ENCODE measurements at regions not wholly inside any gene's neighbourhood (a gene's known extent, or its start where the extent isn't known, plus 50 kb on each side); places are given as distances from the start of the nearest gene placed in this dataset.

DNA sequence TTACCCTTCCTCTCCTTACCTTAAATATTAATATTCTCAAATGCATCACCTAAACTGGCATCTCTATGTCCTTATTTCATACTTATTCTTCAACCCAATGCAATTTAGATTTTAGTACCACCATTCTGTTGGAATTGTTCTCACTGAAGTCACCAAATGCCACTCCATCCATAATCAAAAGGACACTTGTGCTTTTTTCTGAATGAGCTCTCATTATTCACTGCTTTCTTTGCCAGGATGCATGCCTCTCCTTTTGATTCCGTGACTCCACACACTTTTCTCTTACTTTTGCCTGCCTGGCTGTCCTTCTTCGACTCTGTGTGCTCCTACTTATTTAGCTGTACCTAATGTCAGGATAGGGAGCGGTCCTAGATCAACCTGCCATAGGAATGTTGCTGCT, 633.1 kb upstream of the BOD1L1 start:
- H3K27ac ChIP-seq = no peak overlapping the region
- DNase-seq (ENCODE audit: low read depth, low spot score) = no peak

DNA sequence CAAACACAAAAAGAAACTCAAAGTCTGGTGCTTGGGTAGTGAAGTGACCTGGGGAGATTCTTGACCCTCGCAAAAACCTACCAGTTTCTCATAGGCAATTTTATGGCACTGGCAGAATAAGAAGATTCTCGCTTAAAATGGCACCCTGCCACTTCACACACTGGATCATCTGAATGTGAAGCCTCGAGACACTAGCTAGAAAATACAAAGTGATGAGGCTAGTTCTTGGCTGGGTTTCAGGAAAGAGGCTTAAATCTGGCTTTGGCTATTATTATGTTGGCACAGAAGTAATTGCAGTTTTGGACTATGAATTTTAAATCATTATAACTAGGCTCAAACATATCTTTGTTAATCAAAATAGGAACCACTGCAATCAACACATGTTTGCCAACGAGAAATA, 634.7 kb upstream of the BOD1L1 start:
- no peak overlapping the region for H3K27ac ChIP-seq
- no peak for DNase-seq (ENCODE audit: low read depth, low spot score)

DNA sequence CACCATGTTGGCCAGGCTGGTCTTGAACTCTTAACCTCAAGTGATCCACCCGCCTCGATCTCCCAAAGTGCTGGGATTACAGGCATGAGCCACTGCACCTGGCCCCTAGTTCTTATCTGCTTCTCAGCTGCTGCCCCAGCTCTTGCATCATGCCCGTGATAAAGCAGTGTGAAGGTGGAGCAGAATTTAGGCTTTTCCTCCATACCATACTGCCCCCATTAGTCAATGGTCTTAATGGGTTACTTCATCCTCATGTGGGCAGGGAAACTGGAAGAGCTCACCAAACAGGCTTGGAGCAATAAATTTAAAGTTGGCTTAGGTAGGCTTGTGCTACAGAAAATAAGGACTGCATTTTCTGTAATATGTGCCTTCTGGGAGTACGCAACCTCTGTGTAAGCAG, 636.9 kb upstream of the BOD1L1 start:
- H3K27ac ChIP-seq = no peak overlapping the region
- DNase-seq (ENCODE audit: low read depth, low spot score) = no peak

DNA sequence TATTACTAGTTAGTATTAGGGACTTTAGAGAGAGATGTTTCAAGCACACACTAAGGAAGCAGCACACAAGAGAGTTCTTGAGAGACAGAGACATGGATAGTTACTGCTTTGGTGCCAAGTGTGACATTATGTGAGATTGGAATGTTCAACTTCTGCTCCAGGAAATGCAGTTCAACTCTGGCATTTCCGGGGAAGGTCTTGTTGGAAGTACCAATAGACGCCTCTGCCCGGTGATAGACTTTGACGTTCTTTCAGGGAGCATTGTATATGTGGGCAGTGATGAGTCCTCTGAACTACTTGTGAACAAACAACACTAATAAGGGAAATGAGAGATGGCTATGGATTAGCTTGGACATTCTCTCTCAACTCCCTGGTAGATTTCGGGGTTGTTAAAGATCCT, 638.1 kb upstream of the BOD1L1 start:
- no peak for DNase-seq (ENCODE audit: low read depth, low spot score)
- no peak overlapping the region for H3K27ac ChIP-seq

DNA sequence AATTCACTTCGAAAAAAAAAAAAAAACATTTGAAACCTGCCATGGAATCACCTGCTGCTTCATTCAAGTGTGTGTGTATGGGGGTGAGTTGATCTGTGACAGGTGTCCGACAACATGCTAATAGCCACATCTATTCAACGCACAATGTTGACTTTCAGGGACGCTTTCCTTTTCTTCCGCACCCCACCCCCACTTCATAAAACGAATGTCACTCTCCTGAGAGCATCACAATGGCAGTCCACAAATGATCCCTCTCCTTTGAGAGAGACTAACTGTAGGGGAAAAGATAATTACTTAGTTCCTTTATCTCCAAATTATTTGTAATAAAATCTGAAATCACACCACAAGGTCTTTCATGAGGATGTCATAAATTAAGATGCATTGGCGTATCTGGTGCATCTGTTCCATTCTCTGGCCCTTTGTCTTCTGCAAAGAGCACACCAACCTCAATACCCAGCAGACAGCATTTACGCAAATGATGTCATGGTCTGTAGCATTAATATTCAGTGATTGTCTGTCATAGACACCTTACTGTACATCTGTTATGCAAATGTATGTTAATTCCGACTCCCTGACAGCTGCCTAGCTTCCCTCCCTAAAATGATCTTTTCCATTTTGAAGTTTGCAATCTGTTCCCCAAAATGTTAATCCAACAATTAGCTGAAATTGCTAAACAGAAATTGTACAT, 640.0 kb upstream of the BOD1L1 start:
- H3K27ac ChIP-seq = no peak overlapping the region
- DNase-seq (ENCODE audit: low read depth, low spot score) = no peak

DNA sequence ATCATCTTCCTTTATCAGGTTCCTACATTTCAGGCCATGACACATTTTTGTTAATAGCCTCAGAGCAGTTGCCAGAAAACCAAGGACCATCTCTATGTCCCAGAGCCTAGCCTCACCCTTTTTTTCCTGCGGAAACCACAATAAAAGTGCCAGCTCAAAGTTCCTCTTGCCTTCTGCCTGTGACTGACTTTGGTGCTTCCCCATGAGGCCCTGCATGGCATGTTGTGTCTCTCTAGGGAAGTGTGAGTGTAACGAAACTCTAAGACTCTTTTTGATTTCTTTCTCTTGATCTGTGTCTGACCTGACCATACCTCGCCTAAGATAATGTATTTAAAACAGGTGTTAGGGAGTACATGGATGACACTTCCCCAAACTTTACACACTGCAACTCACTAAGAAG, 642.3 kb upstream of the BOD1L1 start:
- no peak for DNase-seq (ENCODE audit: low read depth, low spot score)
- H3K27ac ChIP-seq = no peak overlapping the region

DNA sequence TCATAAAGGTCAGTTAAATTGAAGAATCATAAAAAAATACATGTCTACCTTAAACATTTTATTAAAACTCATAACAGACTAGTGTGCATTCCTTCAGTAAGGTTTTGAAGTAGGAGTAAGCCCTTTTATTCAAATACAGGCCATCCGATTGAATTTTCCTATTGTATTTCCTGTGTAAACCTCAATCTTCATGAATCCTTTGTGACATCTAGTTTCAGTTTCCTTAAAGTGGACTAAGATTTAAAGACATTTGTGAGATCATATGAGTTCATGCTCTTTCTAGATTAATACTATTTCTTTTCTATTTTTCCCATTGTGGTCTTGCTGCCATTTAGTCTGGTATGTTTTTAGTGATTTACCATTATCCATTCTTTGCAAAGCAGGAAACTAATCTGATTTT, 644.7 kb upstream of the BOD1L1 start:
- H3K27ac ChIP-seq = no peak overlapping the region
- DNase-seq (ENCODE audit: low read depth, low spot score) = no peak

DNA sequence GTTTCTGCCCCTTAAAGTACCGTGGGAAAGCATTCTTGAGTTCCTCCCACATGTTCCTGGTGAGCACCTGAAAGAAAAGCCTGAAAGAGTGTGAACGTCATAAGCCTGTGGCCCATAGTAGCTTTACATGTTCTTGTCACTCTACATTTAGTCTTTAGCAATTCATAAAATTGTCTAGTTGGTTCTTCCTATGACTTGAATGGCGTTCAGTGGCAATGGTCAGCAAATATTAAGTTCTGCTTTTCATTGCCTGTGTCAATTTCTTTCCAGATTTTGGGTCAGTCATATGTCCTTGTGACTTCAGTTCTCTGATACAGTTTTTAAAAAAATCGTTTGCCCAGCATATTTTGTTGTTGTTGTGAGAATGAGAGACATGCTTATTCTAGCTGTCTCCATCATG, 650.0 kb upstream of the BOD1L1 start:
- no peak for DNase-seq (ENCODE audit: low read depth, low spot score)
- H3K27ac ChIP-seq = no peak overlapping the region

DNA sequence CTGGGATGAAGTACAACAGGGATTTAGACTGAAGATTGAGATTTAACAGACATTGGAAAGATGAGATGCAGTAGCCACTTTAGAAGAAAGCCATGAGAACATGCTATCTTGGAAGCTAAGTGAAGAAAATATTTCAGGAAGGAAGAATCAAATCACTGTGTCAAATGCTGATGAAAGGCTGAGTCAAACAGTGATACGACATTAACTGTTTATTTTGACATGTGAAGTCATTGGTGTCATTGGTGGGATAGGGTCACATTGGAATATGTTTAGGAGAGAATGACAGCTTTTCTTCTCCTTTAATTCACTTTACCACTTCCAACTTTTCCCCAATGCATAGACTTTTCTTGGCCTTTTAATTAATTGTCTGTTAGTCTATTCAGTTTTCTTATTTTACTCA, 653.0 kb upstream of the BOD1L1 start:
- no peak for DNase-seq (ENCODE audit: low read depth, low spot score)
- H3K27ac ChIP-seq = no peak overlapping the region

DNA sequence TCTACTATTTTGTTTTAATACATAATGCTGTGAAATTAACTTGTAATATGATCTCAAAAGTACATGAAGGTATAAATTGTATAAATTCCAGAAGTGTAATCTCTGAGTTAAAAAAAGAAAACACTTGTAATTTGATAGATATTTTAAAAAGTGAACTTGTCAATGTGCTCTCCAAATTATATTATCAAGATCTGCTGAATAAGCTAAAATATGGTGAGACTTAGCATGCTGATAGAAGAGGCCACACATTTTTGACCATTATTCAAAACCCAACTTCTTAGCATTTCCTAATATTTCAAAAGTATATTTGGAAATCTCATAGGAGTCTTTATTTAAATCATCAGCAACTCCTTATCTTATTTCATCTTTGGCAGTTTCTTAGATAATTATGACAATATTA, 657.1 kb upstream of the BOD1L1 start:
- DNase-seq (ENCODE audit: low read depth, low spot score) = no peak
- H3K27ac ChIP-seq = no peak overlapping the region

DNA sequence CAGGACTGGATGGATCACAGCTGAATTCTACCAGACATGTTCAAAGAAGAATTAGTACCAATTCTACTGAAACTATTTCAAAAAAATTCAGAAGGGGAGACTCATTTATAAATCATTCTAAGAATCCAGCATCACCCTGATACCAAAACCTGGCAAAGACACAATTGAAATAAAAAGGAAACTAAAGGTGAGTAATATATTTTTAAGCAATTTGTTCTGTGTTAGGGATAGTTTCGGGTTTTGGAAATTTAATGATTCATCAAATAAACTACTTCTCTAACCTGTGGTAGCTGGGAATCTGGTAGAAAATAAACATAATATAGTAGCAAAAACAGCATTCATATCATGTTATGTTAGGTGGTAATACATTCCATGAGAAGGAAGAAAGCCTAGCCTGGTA, 662.2 kb upstream of the BOD1L1 start:
- peak overlapping the region; percentile 77 for H3K27ac ChIP-seq
- peak; percentile 57 for DNase-seq (ENCODE audit: low read depth, low spot score)

DNA sequence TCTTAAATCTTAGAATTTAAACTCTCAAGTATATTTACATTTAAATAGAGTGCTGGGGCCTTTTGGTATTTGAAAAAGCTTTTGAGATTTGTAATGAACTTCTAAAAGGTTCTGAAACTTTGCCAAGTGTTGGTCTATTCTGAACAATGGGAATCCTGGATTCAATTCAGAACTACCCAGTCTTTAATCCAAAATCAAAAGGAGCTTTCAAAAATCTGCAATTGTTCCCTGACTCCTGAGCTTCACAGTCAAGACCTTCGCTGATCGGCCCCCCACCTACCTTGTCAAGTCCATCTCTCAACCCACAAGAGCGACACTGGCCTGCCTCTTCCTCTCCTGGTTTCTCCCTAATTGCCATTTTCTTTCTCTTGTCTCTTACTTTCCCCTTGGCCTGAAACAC, 666.1 kb upstream of the BOD1L1 start:
- no peak overlapping the region for H3K27ac ChIP-seq
- DNase-seq (ENCODE audit: low read depth, low spot score) = no peak

DNA sequence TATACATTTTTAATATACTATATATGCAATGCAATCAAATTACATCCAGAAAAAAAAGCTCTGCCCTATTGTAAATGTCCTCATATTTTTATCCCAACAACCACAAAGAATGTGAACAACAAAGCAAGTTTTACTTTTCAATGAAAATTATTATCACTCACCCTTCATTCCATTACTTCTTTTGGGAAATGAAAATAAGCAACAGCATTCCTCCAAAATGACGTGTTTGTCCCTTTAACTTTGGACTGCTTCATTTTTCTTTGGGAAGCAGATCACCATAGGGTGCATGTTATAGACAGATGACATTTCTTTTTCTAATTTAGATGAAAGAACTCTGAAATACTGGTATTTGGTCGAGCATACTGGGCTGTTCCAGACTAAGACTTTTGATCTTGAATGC, 667.1 kb upstream of the BOD1L1 start:
- no peak for DNase-seq (ENCODE audit: low read depth, low spot score)

DNA sequence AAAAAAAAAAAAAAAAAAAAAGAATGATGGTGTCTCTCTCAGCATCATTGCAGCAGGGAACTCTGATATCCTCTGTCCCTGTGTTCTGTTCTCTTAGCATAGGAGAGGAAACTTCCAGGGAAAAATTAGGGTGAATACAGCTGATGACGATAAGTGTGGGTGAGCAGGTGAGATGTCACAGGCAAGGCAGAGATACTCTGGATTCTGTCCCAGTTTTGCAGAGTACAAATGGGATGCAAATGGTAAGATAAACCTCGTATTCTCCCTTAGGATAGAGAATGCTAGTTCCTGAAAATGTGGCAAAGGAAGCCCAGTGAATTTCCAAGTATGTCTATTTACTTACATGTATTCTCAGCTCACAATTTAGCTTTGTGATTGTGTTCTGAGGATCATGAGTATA, 671.6 kb upstream of the BOD1L1 start:
- no peak overlapping the region for H3K27ac ChIP-seq
- no peak for DNase-seq (ENCODE audit: low read depth, low spot score)

More for the DNA sequence above, 667.1 kb upstream of the BOD1L1 start:
- H3K27ac ChIP-seq = no peak overlapping the region

DNA sequence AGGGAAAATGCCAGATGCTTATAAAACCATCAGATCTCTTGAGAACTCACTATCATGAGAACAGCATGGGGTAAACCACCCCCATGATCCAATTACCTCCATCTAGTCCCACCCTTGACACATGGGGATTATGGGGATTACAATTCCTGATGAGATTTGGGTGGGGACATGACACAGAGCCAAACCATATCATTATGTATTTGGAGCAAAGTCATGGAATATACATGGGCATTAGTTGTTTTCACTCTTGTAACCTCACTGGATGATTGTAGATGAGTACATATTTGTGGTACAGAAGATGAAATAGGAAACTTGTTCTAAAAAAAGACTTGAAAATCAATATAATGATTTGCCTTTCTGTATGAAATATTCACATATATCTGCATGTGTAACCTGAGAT, 674.5 kb upstream of the BOD1L1 start:
- DNase-seq (ENCODE audit: low read depth, low spot score) = no peak
- H3K27ac ChIP-seq = no peak overlapping the region

DNA sequence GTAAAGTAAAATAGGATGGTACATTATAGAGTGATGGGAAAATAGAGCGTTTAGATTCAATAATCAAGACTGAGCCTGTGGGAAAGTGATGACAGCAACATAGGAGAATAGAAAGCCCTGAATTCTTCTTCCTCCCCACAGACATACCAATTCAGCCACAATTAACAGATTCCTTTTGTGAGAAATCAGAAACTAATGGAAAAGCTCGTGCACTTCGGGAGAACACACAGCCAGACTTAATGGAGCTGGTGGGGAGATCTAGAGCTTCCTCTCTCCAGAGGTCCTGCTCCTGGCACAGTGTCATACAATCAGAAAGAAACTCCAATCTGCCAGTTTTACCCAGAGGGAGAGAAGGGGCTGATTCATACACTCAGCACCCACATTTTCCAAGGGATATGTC, 676.3 kb upstream of the BOD1L1 start:
- H3K27ac ChIP-seq = no peak overlapping the region

DNA sequence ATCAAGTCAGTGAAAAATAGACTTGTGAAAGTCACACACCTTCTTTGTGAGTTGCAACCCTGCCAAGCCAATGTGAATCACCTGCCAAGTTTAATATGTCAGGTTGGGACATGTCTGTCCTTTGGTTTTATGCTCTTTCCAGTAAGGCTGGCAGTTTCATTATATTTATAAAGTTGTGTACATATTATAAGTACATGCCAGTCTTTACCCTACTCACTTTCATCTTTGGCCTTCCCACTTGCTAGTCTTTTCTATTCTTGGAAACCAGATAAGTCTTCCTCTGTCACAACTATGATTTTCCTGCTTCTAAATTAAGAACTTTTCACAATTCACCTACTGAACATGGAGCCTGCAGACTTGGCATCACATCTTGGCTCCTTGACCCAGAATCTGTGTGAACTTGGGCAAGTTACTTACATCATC, 680.7 kb upstream of the BOD1L1 start:
- H3K27ac ChIP-seq = peak overlapping the region; percentile 48
- peak; percentile 85 for DNase-seq (ENCODE audit: low read depth, low spot score)

More for the DNA sequence above, 676.3 kb upstream of the BOD1L1 start:
- DNase-seq (ENCODE audit: low read depth, low spot score) = no peak

DNA sequence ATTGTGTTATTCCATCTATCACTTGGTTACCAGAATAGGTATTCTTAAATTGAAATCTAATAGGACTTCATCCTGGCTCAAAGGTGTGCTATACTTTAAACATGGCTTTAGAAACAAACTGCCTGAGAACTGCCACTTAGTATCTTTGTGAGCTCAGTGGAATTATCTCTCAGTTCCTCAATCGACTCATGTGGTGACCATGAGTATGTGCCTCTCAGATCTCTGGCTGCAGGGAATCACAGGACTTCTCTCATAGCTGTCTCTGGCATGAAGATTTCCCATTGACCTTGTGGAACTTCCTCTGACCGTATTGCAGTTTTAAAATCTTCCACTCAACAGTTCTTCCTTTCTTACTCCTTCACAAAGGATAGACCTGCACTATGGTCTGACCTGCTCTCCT, 681.9 kb upstream of the BOD1L1 start:
- no peak for DNase-seq (ENCODE audit: low read depth, low spot score)

DNA sequence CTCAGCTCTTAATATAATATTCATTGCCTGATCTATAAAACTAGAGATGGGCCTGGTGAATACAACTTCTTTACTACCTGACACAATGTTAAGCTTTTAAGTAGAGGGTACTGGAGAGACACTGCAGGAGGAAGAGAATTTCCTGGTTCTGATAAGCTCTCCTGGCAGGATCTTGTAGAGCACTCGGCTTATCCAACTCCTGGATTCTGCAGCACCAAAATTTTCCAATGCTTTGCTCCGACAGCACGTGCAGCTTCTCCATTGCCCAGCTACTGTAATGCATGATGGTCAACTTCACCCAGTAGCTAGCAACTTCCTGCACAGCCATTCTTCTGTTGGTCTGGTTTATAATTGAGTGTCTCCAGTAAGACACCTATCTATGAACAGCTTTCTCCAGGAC, 686.2 kb upstream of the BOD1L1 start:
- H3K27ac ChIP-seq = no peak overlapping the region
- no peak for DNase-seq (ENCODE audit: low read depth, low spot score)

More for the DNA sequence above, 681.9 kb upstream of the BOD1L1 start:
- H3K27ac ChIP-seq = no peak overlapping the region

DNA sequence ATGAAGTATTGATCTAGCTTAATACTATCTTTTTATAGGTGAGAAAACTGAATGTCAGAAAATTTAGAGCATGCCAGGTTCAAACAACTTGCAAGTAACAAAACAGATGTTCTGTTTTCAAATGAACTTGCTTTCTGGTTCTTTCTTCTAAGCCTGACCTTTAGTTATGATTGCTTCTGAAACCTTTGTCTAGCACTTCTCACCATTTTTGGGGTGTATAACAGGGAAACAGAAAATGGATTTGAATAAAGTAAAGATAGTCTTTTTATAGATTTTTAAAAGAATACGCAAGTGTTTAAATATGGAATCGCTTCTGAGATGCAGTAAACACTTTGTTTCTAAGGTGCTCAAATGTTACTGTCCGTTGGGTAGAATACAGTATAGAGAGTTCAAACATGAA, 687.2 kb upstream of the CPEB2 start:
- DNase-seq (ENCODE audit: low read depth, low spot score) = no peak
- no peak overlapping the region for H3K27ac ChIP-seq

DNA sequence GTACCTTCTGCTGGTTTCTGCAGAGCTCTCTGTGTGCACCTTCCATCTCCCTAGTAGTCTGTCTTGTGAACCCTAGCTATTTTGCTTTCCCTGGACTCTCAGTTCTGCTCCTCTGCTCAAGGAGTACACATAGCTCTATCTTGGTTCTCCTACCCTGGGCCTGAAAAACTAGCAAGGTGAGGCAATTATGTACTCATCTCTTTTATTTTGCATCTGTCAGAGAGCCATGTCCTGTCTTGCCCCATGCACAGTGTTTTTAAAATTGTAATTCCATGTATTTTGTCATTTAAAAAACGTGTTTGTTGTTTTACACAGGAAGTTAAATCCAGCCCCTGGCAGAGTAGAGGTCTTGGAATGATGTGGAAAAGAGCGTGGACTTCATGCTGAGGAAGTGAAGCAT, 684.9 kb upstream of the CPEB2 start:
- DNase-seq (ENCODE audit: low read depth, low spot score) = no peak
- H3K27ac ChIP-seq = no peak overlapping the region

DNA sequence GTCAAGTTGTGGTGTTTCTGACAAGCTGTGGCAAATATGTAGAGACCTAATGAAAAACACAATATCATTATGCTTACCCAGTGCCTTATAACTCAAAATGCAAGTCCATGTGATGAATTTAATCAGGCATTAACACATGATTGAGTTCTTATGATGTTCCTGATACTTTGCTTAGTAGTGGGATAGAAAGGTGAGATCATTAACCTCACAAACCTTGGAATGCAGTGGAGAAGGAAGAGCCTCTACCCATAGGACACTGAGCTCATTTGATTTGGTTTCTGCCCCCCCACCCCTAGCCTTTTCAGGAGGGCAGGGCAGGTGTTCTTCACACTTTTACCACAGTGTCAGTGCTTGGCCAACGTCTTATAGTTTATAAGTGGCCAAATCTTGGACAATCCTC, 683.6 kb upstream of the CPEB2 start:
- H3K27ac ChIP-seq = no peak overlapping the region
- DNase-seq (ENCODE audit: low read depth, low spot score) = no peak

DNA sequence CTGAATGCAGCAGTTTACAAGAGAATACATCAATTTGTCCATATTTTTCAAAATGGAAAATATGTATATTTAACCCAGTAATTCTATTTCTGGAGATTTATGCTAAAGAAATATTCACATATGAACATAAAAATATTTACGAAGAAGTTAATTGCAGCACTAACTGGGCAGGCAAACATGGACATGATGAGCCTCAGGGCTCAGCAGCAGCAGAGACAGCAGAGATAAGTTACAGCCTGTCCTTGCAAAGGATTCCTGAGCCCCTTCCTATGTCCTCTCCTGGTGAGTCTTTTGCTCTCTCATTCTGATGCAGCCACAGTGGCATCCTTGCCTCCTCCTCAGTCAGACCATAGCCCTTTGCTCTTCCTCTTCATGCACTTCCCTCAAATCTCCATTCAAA, 680.6 kb upstream of the CPEB2 start:
- H3K27ac ChIP-seq = no peak overlapping the region
- DNase-seq (ENCODE audit: low read depth, low spot score) = no peak

All from epithelial cell of prostate (primary cell).